ENCODE measurements at regions not wholly inside any gene's neighbourhood (a gene's known extent, or its start where the extent isn't known, plus 50 kb on each side); places are given as distances from the start of the nearest gene placed in this dataset.

GRCh38 chr5:149435015-149435376 is 55.9 kb upstream of the IL17B start:
- H3K9me1 ChIP-seq (replicated peaks; ENCODE audit: control insufficient read depth, extremely low read depth, insufficient read depth, low read length), result no peaks in the 10 kb centered on the region
- BruUV-seq (replicated peaks), result no TSS peak
- H3K79me2 ChIP-seq (ENCODE audit: control insufficient read depth, insufficient read depth, low read length), result no peaks in the 10 kb centered on the region
- ChIA-PET POLR2A (no interaction called here), CTCF (interaction anchor here (0.6 to 5.8 kb wide), 28 partner anchors 11 to 305 kb away, joined by 3 to 79 read pairs (median 6); partner anchors contain the start of genes AFAP1L1, ARHGEF37 and CSNK1A1)
- intact Hi-C loops (cut with micrococcal nuclease) (loop anchor here (2.0 to 10.0 kb wide), 2 partner anchors 184 to 300 kb away; no protein-coding TSS in a partner anchor), dilution Hi-C loops (cut with MboI; ENCODE audit: extremely low pct_ligation_motif_present, low sequenced_read_pairs) (no loop called here)
- H3K27ac ChIP-seq (ENCODE audit: insufficient read depth, low read depth, low read length), result no peak overlapping the region
- H3K9me3 ChIP-seq (replicated peaks; ENCODE audit: control insufficient read depth, insufficient read depth, low read length), result no peaks in the 10 kb centered on the region
- H3K4me3 ChIP-seq (replicated peaks in 1 of 3; ENCODE audit: insufficient read depth in 1 of 3, low read depth in 1 of 3, low read length in 3 of 3), result no peak overlapping the region
- no peak overlapping the region for H2AFZ ChIP-seq (ENCODE audit: low read depth, low read length)
- no peak overlapping the region for H3K9ac ChIP-seq (replicated peaks; ENCODE audit: extremely low read depth, insufficient read depth, low read length)
- peaks cover 18% of the 10 kb centered on the region for H3K4me1 ChIP-seq (ENCODE audit: control insufficient read depth, extremely low read depth, insufficient read depth, low read length)
- no peak for DNase-seq (ENCODE audit: low read depth, low spot score)
- no peaks in the 10 kb centered on the region for H3K27me3 ChIP-seq (ENCODE audit: control insufficient read depth in 2 of 2, insufficient read depth in 2 of 2, low read length in 2 of 2)
- no peaks in the 10 kb centered on the region for H4K20me1 ChIP-seq (replicated peaks; ENCODE audit: control insufficient read depth, extremely low read depth, insufficient read depth, low read length)
- no peak for FAIRE-seq
- TF ChIP-seq JUN (IDR thresholded peaks at IDR 0.05; ENCODE audit: borderline replicate concordance, insufficient read depth, insufficient read length, low read depth), result no peak
- no peak overlapping the region for H3K4me2 ChIP-seq (ENCODE audit: insufficient read depth, low read length)
- no peaks in the 10 kb centered on the region for H3K36me3 ChIP-seq (ENCODE audit: control insufficient read depth in 2 of 2, extremely low read depth in 1 of 2, insufficient read depth in 2 of 2, low read length in 2 of 2)

GRCh38 chr5:149434162-149435014 is 55.3 kb upstream of the IL17B start:
- CTCF ChIA-PET, result interaction anchor here (0.6 to 5.8 kb wide), 34 partner anchors 10 to 304 kb away, joined by 3 to 79 read pairs (median 5); partner anchors contain the start of genes AFAP1L1, ARHGEF37 and CSNK1A1
- peak; percentile 74 for FAIRE-seq

More at GRCh38 chr5:149434162-149435014, 55.3 kb upstream of the IL17B start:
- Histone ChIP-seq H3K4me1 (ENCODE audit: control insufficient read depth, extremely low read depth, insufficient read depth, low read length) (peaks cover 14% of the 10 kb centered on the region), H2AFZ (ENCODE audit: low read depth, low read length) (no peak overlapping the region), H3K27me3 (ENCODE audit: control insufficient read depth in 2 of 2, insufficient read depth in 2 of 2, low read length in 2 of 2) (no peaks in the 10 kb centered on the region), H3K9me3 (replicated peaks; ENCODE audit: control insufficient read depth, insufficient read depth, low read length) (no peaks in the 10 kb centered on the region), H3K36me3 (ENCODE audit: control insufficient read depth in 2 of 2, extremely low read depth in 1 of 2, insufficient read depth in 2 of 2, low read length in 2 of 2) (no peaks in the 10 kb centered on the region), H4K20me1 (replicated peaks; ENCODE audit: control insufficient read depth, extremely low read depth, insufficient read depth, low read length) (no peaks in the 10 kb centered on the region), H3K27ac (ENCODE audit: insufficient read depth, low read depth, low read length) (no peak overlapping the region), H3K4me2 (ENCODE audit: insufficient read depth, low read length) (no peak overlapping the region), H3K9ac (replicated peaks; ENCODE audit: extremely low read depth, insufficient read depth, low read length) (no peak overlapping the region), H3K4me3 (replicated peaks in 1 of 3; ENCODE audit: insufficient read depth in 1 of 3, low read depth in 1 of 3, low read length in 3 of 3) (no peak overlapping the region), H3K9me1 (replicated peaks; ENCODE audit: control insufficient read depth, extremely low read depth, insufficient read depth, low read length) (no peaks in the 10 kb centered on the region), H3K79me2 (ENCODE audit: control insufficient read depth, insufficient read depth, low read length) (no peaks in the 10 kb centered on the region)
- peak; percentile 64 for DNase-seq (ENCODE audit: low read depth, low spot score)
- intact Hi-C loops (cut with micrococcal nuclease), result loop anchor here (1.0 to 10.0 kb wide), 6 partner anchors 67 to 300 kb away; no protein-coding TSS in a partner anchor
- dilution Hi-C loops (cut with MboI; ENCODE audit: extremely low pct_ligation_motif_present, low sequenced_read_pairs), result no loop called here
- peak; percentile 82 to 85 for TF ChIP-seq CTCF (IDR thresholded peaks at IDR 0.05; ENCODE audit: extremely low read depth in 1 of 2, insufficient read depth in 1 of 2, low read depth in 1 of 2, low read length in 2 of 2)
- no peak for TF ChIP-seq JUN (IDR thresholded peaks at IDR 0.05; ENCODE audit: borderline replicate concordance, insufficient read depth, insufficient read length, low read depth)
- POLR2A ChIA-PET, result no interaction called here
- BruUV-seq (replicated peaks), result no TSS peak

All from endothelial cell of umbilical vein (primary cell).